GM23338 (cell line): ENCODE measurements at regions not wholly inside any gene's neighbourhood (a gene's known extent, or its start where the extent isn't known, plus 50 kb on each side); places are given as distances from the start of the nearest gene placed in this dataset.

Experiments
- ATAC-seq: fragments of 200-7000 bp; cut with Tn5 transposase; 3 replicates; pipeline ENCODE4 v1.9.1; 2020
- DNase-seq: peaks from one replicate; pipeline ENCODE4 v3.0.0-alpha.2; 2015; ENCODE audit warnings: low spot score
- H2AFZ ChIP-seq: fragments of 200-600 bp; sonication (generic); 2 replicates; pipeline ENCODE4 v1.8.0; 2016; ENCODE audit warnings: antibody characterized with exemption, mild to moderate bottlenecking, moderate library complexity
- H3F3A ChIP-seq: fragments of 200-600 bp; sonication (generic); replicated peaks from 2 replicates; pipeline ENCODE4 v1.8.0; 2017; ENCODE audit warnings: antibody characterized with exemption, mixed run types, low read depth
- H3K27ac ChIP-seq: fragments of 200-600 bp; sonication (generic); 2 replicates; pipeline ENCODE4 v1.6.1; 2016; ENCODE audit warnings: low read depth
- H3K27me3 ChIP-seq: fragments of 200-600 bp; sonication (generic); 2 replicates; pipeline ENCODE4 v1.8.0; 2016; ENCODE audit warnings: mild to moderate bottlenecking, mixed run types, moderate library complexity; ENCODE audit not compliant: insufficient read depth
- H3K36me3 ChIP-seq: fragments of 200-600 bp; sonication (generic); 2 replicates; pipeline ENCODE4 v1.8.0; 2016; ENCODE audit warnings: mild to moderate bottlenecking; ENCODE audit not compliant: insufficient read depth
- H3K4me1 ChIP-seq: fragments of 200-600 bp; sonication (generic); 2 replicates; pipeline ENCODE4 v1.8.0; 2016; ENCODE audit warnings: mild to moderate bottlenecking, moderate library complexity; ENCODE audit not compliant: insufficient read depth
- H3K4me2 ChIP-seq: fragments of 200-600 bp; sonication (generic); 2 replicates; pipeline ENCODE4 v1.7.1; 2017; ENCODE audit warnings: mixed run types
- H3K4me3 ChIP-seq: fragments of 200-600 bp; sonication (generic); 2 replicates; pipeline ENCODE4 v1.6.1; 2016; ENCODE audit warnings: mixed run types
- H3K79me2 ChIP-seq: fragments of 200-600 bp; sonication (generic); replicated peaks from 2 replicates; pipeline ENCODE4 v1.8.0; 2017; ENCODE audit warnings: mild to moderate bottlenecking; ENCODE audit not compliant: insufficient read depth
- H3K9me2 ChIP-seq: fragments of 200-600 bp; sonication (generic); 2 replicates; pipeline ENCODE4 v1.8.0; 2017; ENCODE audit not compliant: insufficient read depth
- H4K20me1 ChIP-seq: fragments of 200-600 bp; sonication (generic); replicated peaks from 2 replicates; pipeline ENCODE4 v1.8.0; 2017; ENCODE audit warnings: mild to moderate bottlenecking; ENCODE audit not compliant: insufficient read depth
- H3K27ac Mint-ChIP-seq: 2 replicates; pipeline ENCODE4 v1.8.0; 2020; ENCODE audit warnings: inconsistent platforms, mild to moderate bottlenecking, moderate library complexity, mixed read lengths
- H3K27me3 Mint-ChIP-seq: 3 replicates; pipeline ENCODE4 v1.8.0; 2022; ENCODE audit warnings: low read depth, mild to moderate bottlenecking, moderate library complexity, mixed read lengths, inconsistent platforms; ENCODE audit not compliant: insufficient read depth, poor library complexity
- H3K36me3 Mint-ChIP-seq: 3 replicates; pipeline ENCODE4 v1.8.0; 2021; ENCODE audit warnings: low read depth, mild to moderate bottlenecking, inconsistent platforms, moderate library complexity, mixed read lengths
- H3K4me1 Mint-ChIP-seq: 3 replicates; pipeline ENCODE4 v1.8.0; 2020; ENCODE audit warnings: mild to moderate bottlenecking, inconsistent platforms, mixed read lengths
- H3K4me3 Mint-ChIP-seq: 3 replicates; pipeline ENCODE4 v1.8.0; 2021; ENCODE audit warnings: moderate library complexity, mild to moderate bottlenecking, inconsistent platforms, mixed read lengths
- H3K9me3 Mint-ChIP-seq: 3 replicates; pipeline ENCODE4 v1.8.0; 2020; ENCODE audit warnings: moderate library complexity, mild to moderate bottlenecking, inconsistent platforms, mixed read lengths
- CREB1 ChIP-seq: fragments of 250-450 bp; sonication (Bioruptor Pico); IDR thresholded peaks from 2 replicates; pipeline ENCODE4 v1.5.0; 2020; ENCODE audit warnings: low read depth, mild to moderate bottlenecking, moderate library complexity
- EZH2 ChIP-seq: fragments of 200-600 bp; sonication (generic); IDR thresholded peaks from one replicate; pipeline ENCODE4 v1.8.0; 2017; ENCODE audit warnings: antibody characterized with exemption, mild to moderate bottlenecking, low read depth; ENCODE audit not compliant: unreplicated experiment
- EZH2phosphoT487 ChIP-seq: fragments of 200-600 bp; sonication (generic); IDR thresholded peaks from one replicate; pipeline ENCODE4 v1.8.1; 2018; ENCODE audit warnings: antibody characterized with exemption; ENCODE audit not compliant: unreplicated experiment
- JUNB ChIP-seq: IDR thresholded peaks from one replicate; pipeline ENCODE4 v1.6.1; 2016; ENCODE audit warnings: antibody characterized with exemption; ENCODE audit not compliant: unreplicated experiment
- NANOG ChIP-seq: IDR thresholded peaks from 2 replicates; pipeline ENCODE4 v1.6.1; 2016; ENCODE audit warnings: antibody characterized with exemption, borderline replicate concordance
- POLR2AphosphoS5 ChIP-seq: IDR thresholded peaks from 2 replicates; pipeline ENCODE4 v1.6.1; 2016; ENCODE audit warnings: antibody characterized with exemption, low read depth
- ZNF114 ChIP-seq: fragments of 250-450 bp; sonication (Bioruptor Pico); IDR thresholded peaks from 2 replicates; pipeline ENCODE4 v1.5.0; 2020; ENCODE audit warnings: mild to moderate bottlenecking, moderate library complexity
- ZNF331 ChIP-seq: fragments of 250-450 bp; sonication (Bioruptor Pico); IDR thresholded peaks from 2 replicates; pipeline ENCODE4 v1.5.0; 2020; ENCODE audit warnings: low read depth, mild to moderate bottlenecking, moderate library complexity
- ZNF462 ChIP-seq: fragments of 250-450 bp; sonication (Bioruptor Pico); IDR thresholded peaks from 2 replicates; pipeline ENCODE4 v1.5.0; 2020; ENCODE audit warnings: mild to moderate bottlenecking, moderate library complexity
- TF ChIP-seq, protein P1 (sequence below): IDR thresholded peaks from 2 replicates; pipeline ENCODE4 v1.6.1; 2016; ENCODE audit warnings: antibody characterized with exemption
- TF ChIP-seq, protein P2 (sequence below), 2 experiments: fragments of 200-600 bp in 1 of 2; sonication (generic) in 1 of 2; conservative IDR thresholded peaks; 2 replicates each; pipeline versions ENCODE4 v1.5.1 to v1.6.1; 2016 to 2017; ENCODE audit warnings: antibody characterized with exemption in 2 of 2, low read depth in 2 of 2, mild to moderate bottlenecking in 2 of 2, moderate library complexity in 1 of 2

- no peak for ATAC-seq
- Histone ChIP-seq H3K79me2 (no peaks in the 10 kb centered on the region), H3K9me2 (0 out of 2 replicates have a peak, but pooled peaks cover 3% of the 10 kb centered on the region), H2AFZ (no peak overlapping the region), H3K4me1 (no peaks in the 10 kb centered on the region), H3F3A (no peaks in the 10 kb centered on the region), H4K20me1 (no peaks in the 10 kb centered on the region), H3K27me3 (no peaks in the 10 kb centered on the region), H3K27ac (no peak overlapping the region), H3K4me2 (no peak overlapping the region), H3K36me3 (no peaks in the 10 kb centered on the region), H3K4me3 (no peak overlapping the region)
- H3K9me3 Mint-ChIP-seq, result peaks cover 2% of the 10 kb centered on the region; the same call in 1 of the 3 replicates
- H3K36me3 Mint-ChIP-seq, result no peaks in the 10 kb centered on the region
- no peak for DNase-seq
- no peak overlapping the region for H3K27ac Mint-ChIP-seq
- H3K4me1 Mint-ChIP-seq, result no peaks in the 10 kb centered on the region
- H3K27me3 Mint-ChIP-seq, result no peaks in the 10 kb centered on the region
- TF ChIP-seq EZH2, result no peak
- TF ChIP-seq CREB1 (CRISPR knock-in tag), result no peak
- TF ChIP-seq NANOG, result no peak
- no peak for TF ChIP-seq ZNF114 (CRISPR knock-in tag)
- no peak for TF ChIP-seq JUNB
- TF ChIP-seq, protein P1, sequence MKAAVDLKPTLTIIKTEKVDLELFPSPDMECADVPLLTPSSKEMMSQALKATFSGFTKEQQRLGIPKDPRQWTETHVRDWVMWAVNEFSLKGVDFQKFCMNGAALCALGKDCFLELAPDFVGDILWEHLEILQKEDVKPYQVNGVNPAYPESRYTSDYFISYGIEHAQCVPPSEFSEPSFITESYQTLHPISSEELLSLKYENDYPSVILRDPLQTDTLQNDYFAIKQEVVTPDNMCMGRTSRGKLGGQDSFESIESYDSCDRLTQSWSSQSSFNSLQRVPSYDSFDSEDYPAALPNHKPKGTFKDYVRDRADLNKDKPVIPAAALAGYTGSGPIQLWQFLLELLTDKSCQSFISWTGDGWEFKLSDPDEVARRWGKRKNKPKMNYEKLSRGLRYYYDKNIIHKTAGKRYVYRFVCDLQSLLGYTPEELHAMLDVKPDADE, result no peak
- TF ChIP-seq ZNF331 (CRISPR knock-in tag), result no peak
- TF ChIP-seq EZH2phosphoT487, result no peak
- TF ChIP-seq, protein P2, sequence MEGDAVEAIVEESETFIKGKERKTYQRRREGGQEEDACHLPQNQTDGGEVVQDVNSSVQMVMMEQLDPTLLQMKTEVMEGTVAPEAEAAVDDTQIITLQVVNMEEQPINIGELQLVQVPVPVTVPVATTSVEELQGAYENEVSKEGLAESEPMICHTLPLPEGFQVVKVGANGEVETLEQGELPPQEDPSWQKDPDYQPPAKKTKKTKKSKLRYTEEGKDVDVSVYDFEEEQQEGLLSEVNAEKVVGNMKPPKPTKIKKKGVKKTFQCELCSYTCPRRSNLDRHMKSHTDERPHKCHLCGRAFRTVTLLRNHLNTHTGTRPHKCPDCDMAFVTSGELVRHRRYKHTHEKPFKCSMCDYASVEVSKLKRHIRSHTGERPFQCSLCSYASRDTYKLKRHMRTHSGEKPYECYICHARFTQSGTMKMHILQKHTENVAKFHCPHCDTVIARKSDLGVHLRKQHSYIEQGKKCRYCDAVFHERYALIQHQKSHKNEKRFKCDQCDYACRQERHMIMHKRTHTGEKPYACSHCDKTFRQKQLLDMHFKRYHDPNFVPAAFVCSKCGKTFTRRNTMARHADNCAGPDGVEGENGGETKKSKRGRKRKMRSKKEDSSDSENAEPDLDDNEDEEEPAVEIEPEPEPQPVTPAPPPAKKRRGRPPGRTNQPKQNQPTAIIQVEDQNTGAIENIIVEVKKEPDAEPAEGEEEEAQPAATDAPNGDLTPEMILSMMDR (conservative IDR thresholded peaks at IDR 0.05; ENCODE audit: low read depth in 2 of 2), result no peak
- TF ChIP-seq ZNF462 (CRISPR knock-in tag), result no peak
- no peak for TF ChIP-seq POLR2AphosphoS5
- no peak overlapping the region for H3K4me3 Mint-ChIP-seq
These were observed 926.8 kb downstream of the GATA3 start for GRCh38 chr10:8981277-8981676.
